CD4-positive, alpha-beta T cell treated with Interleukin-15 for 1 hour (primary cell): ENCODE measurements at regions not wholly inside any gene's neighbourhood (a gene's known extent, or its start where the extent isn't known, plus 50 kb on each side); places are given as distances from the start of the nearest gene placed in this dataset.
"Not testable (repeated sequence)": the region's sequence is repeated elsewhere in the genome, so short reads cannot be mapped to it uniquely, and the experiment has no call there.

Source experiments
- DNase-seq: peaks from one replicate; pipeline ENCODE4 v3.0.0-alpha.2; 2020

- no peak for DNase-seq
These were observed 123.1 kb upstream of the GPR12 start for GRCh38 chr13:26883613-26884257.

- no peak for DNase-seq
These were observed 122.1 kb upstream of the GPR12 start for GRCh38 chr13:26882731-26883130.

- no peak for DNase-seq
These were observed 120.6 kb upstream of the GPR12 start for GRCh38 chr13:26881154-26881553.

- DNase-seq, result no peak
These were observed 120.1 kb upstream of the GPR12 start for GRCh38 chr13:26880735-26881134.

GRCh38 chr13:26878438-26878837, 117.9 kb upstream of the GPR12 start:
- DNase-seq, result no peak

GRCh38 chr13:26873386-26873698, 112.8 kb upstream of the GPR12 start:
- no peak for DNase-seq

GRCh38 chr13:26872525-26873385, 112.2 kb upstream of the GPR12 start:
- no peak for DNase-seq

GRCh38 chr13:26867451-26868091, 107.0 kb upstream of the GPR12 start:
- DNase-seq, result no peak

GRCh38 chr13:26864576-26864975, 104.0 kb upstream of the GPR12 start:
- no peak for DNase-seq

- DNase-seq, result no peak
These were observed 101.4 kb upstream of the GPR12 start for GRCh38 chr13:26861941-26862340.

GRCh38 chr13:26855921-26856320, 95.3 kb upstream of the GPR12 start:
- DNase-seq, result no peak

- no peak for DNase-seq
These were observed 94.5 kb upstream of the GPR12 start for GRCh38 chr13:26855071-26855470.

- no peak for DNase-seq
These were observed 92.7 kb upstream of the GPR12 start for GRCh38 chr13:26853323-26853722.

- no peak for DNase-seq
These were observed 86.7 kb upstream of the GPR12 start for GRCh38 chr13:26847281-26847680.

GRCh38 chr13:26845063-26845462, 84.5 kb upstream of the GPR12 start:
- not testable (repeated sequence) for DNase-seq

- no peak for DNase-seq
These were observed 79.1 kb upstream of the GPR12 start for GRCh38 chr13:26839682-26840081.

GRCh38 chr13:26838821-26839220, 78.2 kb upstream of the GPR12 start:
- DNase-seq, result no peak

- no peak for DNase-seq
These were observed 77.4 kb upstream of the GPR12 start for GRCh38 chr13:26837997-26838396.

- no peak for DNase-seq
These were observed 76.5 kb upstream of the GPR12 start for GRCh38 chr13:26837102-26837501.

- no peak for DNase-seq
These were observed 76.0 kb upstream of the GPR12 start for GRCh38 chr13:26836626-26837025.

GRCh38 chr13:26834646-26835045, 74.1 kb upstream of the GPR12 start:
- no peak for DNase-seq

GRCh38 chr13:26831336-26831908, 70.8 kb upstream of the GPR12 start:
- no peak for DNase-seq

- no peak for DNase-seq
These were observed 69.1 kb upstream of the GPR12 start for GRCh38 chr13:26829716-26830115.

GRCh38 chr13:26824581-26824980, 64.0 kb upstream of the GPR12 start:
- DNase-seq, result no peak
